H9 (cell line): ENCODE measurements at regions not wholly inside any gene's neighbourhood (a gene's known extent, or its start where the extent isn't known, plus 50 kb on each side); places are given as distances from the start of the nearest gene placed in this dataset.
A peak's percentile ranks its signal among the peaks of the same experiment; 100 is the strongest.

ENCODE experiments used
- DNase-seq: peaks from one replicate; pipeline ENCODE4 v3.0.0-alpha.2; 2017
- H2AFZ ChIP-seq: one replicate; pipeline ENCODE4 v1.6.1; 2013; ENCODE audit warnings: mild to moderate bottlenecking, low read length, control low read depth, moderate library complexity
- H2AK5ac ChIP-seq: 2 replicates; pipeline ENCODE4 v1.6.1; 2013; ENCODE audit warnings: low read length, control low read depth, mixed read lengths; ENCODE audit not compliant: insufficient read length
- H2BK120ac ChIP-seq: one replicate; pipeline ENCODE4 v1.6.1; 2013; ENCODE audit warnings: low read depth, mild to moderate bottlenecking, low read length, control low read depth, inconsistent platforms; ENCODE audit not compliant: poor library complexity, severe bottlenecking
- H2BK12ac ChIP-seq: 2 replicates; pipeline ENCODE4 v1.6.1; 2013; ENCODE audit warnings: low read length, control low read depth, mixed read lengths, low read depth; ENCODE audit not compliant: insufficient read length
- H2BK15ac ChIP-seq: 2 replicates; pipeline ENCODE4 v1.6.1; 2013; ENCODE audit warnings: low read depth, low read length, control low read depth
- H2BK20ac ChIP-seq: one replicate; pipeline ENCODE4 v1.6.1; 2013; ENCODE audit warnings: low read depth, mild to moderate bottlenecking, low read length, control low read depth, inconsistent platforms; ENCODE audit not compliant: poor library complexity, severe bottlenecking
- H2BK5ac ChIP-seq: 2 replicates; pipeline ENCODE4 v1.6.1; 2013; ENCODE audit warnings: low read length, control low read depth, mixed read lengths; ENCODE audit not compliant: insufficient read length
- H3K14ac ChIP-seq: 2 replicates; pipeline ENCODE4 v1.6.1; 2013; ENCODE audit warnings: low read length, control low read depth; ENCODE audit not compliant: insufficient read depth
- H3K18ac ChIP-seq: 2 replicates; pipeline ENCODE4 v1.6.1; 2013; ENCODE audit warnings: low read depth, mild to moderate bottlenecking, mixed read lengths, low read length, control low read depth; ENCODE audit not compliant: insufficient read length
- H3K23ac ChIP-seq: 2 replicates; pipeline ENCODE4 v1.6.1; 2013; ENCODE audit warnings: low read length, control low read depth, mixed read lengths, low read depth; ENCODE audit not compliant: insufficient read length
- H3K23me2 ChIP-seq: 2 replicates; pipeline ENCODE4 v1.6.1; 2013; ENCODE audit warnings: low read depth, mild to moderate bottlenecking, mixed read lengths, low read length, control low read depth; ENCODE audit not compliant: insufficient read length, poor library complexity, severe bottlenecking
- H3K27ac ChIP-seq: 2 replicates; pipeline ENCODE4 v1.5.1; 2013; ENCODE audit warnings: low read length, control low read depth, mixed read lengths, low read depth; ENCODE audit not compliant: insufficient read length
- H3K27me3 ChIP-seq: 2 replicates; pipeline ENCODE4 v1.6.1; 2013; ENCODE audit warnings: low read length, control low read depth, inconsistent platforms; ENCODE audit not compliant: insufficient read depth
- H3K4ac ChIP-seq: 2 replicates; pipeline ENCODE4 v1.6.1; 2013; ENCODE audit warnings: low read depth, mild to moderate bottlenecking, control low read depth, inconsistent platforms, low read length, moderate library complexity
- H3K4me1 ChIP-seq: 2 replicates; pipeline ENCODE4 v1.6.1; 2013; ENCODE audit warnings: low read length, control low read depth, inconsistent platforms; ENCODE audit not compliant: insufficient read depth
- H3K4me2 ChIP-seq: 2 replicates; pipeline ENCODE4 v1.6.1; 2013; ENCODE audit warnings: low read length, control low read depth, mixed read lengths; ENCODE audit not compliant: insufficient read length, insufficient read depth
- H3K56ac ChIP-seq: 2 replicates; pipeline ENCODE4 v1.6.1; 2013; ENCODE audit warnings: low read depth, mild to moderate bottlenecking, mixed read lengths, low read length, control low read depth; ENCODE audit not compliant: insufficient read length
- H3K79me1 ChIP-seq: 2 replicates; pipeline ENCODE4 v1.6.1; 2013; ENCODE audit warnings: low read depth, mild to moderate bottlenecking, moderate library complexity, low read length, control low read depth, inconsistent platforms; ENCODE audit not compliant: insufficient read depth, poor library complexity, severe bottlenecking
- H3K79me2 ChIP-seq: 2 replicates; pipeline ENCODE4 v1.6.1; 2013; ENCODE audit warnings: low read length, control low read depth, inconsistent platforms; ENCODE audit not compliant: insufficient read depth
- H3K9ac ChIP-seq: 2 replicates; pipeline ENCODE4 v1.6.1; 2013; ENCODE audit warnings: low read length, control low read depth, mixed read lengths; ENCODE audit not compliant: insufficient read length; ENCODE audit errors: extremely low read depth
- H3K9me3 ChIP-seq: one replicate; pipeline ENCODE4 v1.6.1; 2013; ENCODE audit warnings: low read depth, low read length, inconsistent platforms; ENCODE audit not compliant: control insufficient read depth
- H3T11ph ChIP-seq: one replicate; pipeline ENCODE4 v1.6.1; 2013; ENCODE audit warnings: mild to moderate bottlenecking, low read length, control low read depth, inconsistent platforms
- H4K20me1 ChIP-seq: one replicate; pipeline ENCODE4 v1.6.1; 2013; ENCODE audit not compliant: control insufficient read depth, insufficient read length, insufficient read depth
- H4K5ac ChIP-seq: 2 replicates; pipeline ENCODE4 v1.6.1; 2013; ENCODE audit warnings: low read depth, mild to moderate bottlenecking, mixed read lengths, low read length, control low read depth; ENCODE audit not compliant: insufficient read length
- H4K8ac ChIP-seq: replicated peaks from 2 replicates; pipeline ENCODE4 v1.6.1; 2013; ENCODE audit warnings: low read length, control low read depth, mixed read lengths, low read depth; ENCODE audit not compliant: insufficient read length
- H4K91ac ChIP-seq: 2 replicates; pipeline ENCODE4 v1.6.1; 2013; ENCODE audit warnings: low read depth, mild to moderate bottlenecking, moderate library complexity, mixed read lengths, low read length, control low read depth; ENCODE audit not compliant: insufficient read length
- H3K27ac Mint-ChIP-seq, 3 experiments: 2 replicates in 2 of 3; 3 replicates in 1 of 3; pipeline ENCODE4 v1.8.0; 2020 to 2021; ENCODE audit warnings: mixed read lengths in 3 of 3, mild to moderate bottlenecking in 1 of 3, moderate library complexity in 1 of 3
- H3K27me3 Mint-ChIP-seq: 2 replicates; pipeline ENCODE4 v1.8.0; 2021; ENCODE audit warnings: low read depth, mild to moderate bottlenecking, moderate library complexity, mixed read lengths
- H3K36me3 Mint-ChIP-seq, 3 experiments: 2 replicates in 2 of 3; 3 replicates in 1 of 3; pipeline ENCODE4 v1.8.0; 2020 to 2021; ENCODE audit warnings: low read depth in 3 of 3, mixed read lengths in 3 of 3; ENCODE audit not compliant: insufficient read depth in 1 of 3
- H3K4me1 Mint-ChIP-seq, 2 experiments: 2 replicates each; pipeline ENCODE4 v1.8.0; 2020; ENCODE audit warnings: mixed read lengths in 2 of 2
- H3K4me3 Mint-ChIP-seq, 2 experiments: 2 replicates in 1 of 2; 3 replicates in 1 of 2; pipeline ENCODE4 v1.8.0; 2020 to 2021; ENCODE audit warnings: mild to moderate bottlenecking in 2 of 2, mixed read lengths in 2 of 2, moderate library complexity in 1 of 2
- H3K9me3 Mint-ChIP-seq, 2 experiments: 2 replicates in 1 of 2; 3 replicates in 1 of 2; pipeline ENCODE4 v1.8.0; 2020; ENCODE audit warnings: mild to moderate bottlenecking in 2 of 2, mixed read lengths in 2 of 2, moderate library complexity in 1 of 2
- WGBS: extraction: QIAGEN DNeasy Blood & Tissue Kit; methylation state at CpG from one replicate; pipeline ENCODE4 v1.1.7; 2013; ENCODE audit warnings: missing lambda C conversion rate, low lambda C conversion rate, mixed read lengths; ENCODE audit not compliant: insufficient read length; ENCODE audit errors: extremely low coverage; 5-methylcytosine and 5-hydroxymethylcytosine counted together
- TF ChIP-seq, protein P1 (sequence below): fragments of 200-600 bp; sonication (generic); conservative IDR thresholded peaks from 3 replicates; pipeline ENCODE4 v1.8.0; 2021; ENCODE audit warnings: antibody characterized with exemption, mild to moderate bottlenecking

DNA sequence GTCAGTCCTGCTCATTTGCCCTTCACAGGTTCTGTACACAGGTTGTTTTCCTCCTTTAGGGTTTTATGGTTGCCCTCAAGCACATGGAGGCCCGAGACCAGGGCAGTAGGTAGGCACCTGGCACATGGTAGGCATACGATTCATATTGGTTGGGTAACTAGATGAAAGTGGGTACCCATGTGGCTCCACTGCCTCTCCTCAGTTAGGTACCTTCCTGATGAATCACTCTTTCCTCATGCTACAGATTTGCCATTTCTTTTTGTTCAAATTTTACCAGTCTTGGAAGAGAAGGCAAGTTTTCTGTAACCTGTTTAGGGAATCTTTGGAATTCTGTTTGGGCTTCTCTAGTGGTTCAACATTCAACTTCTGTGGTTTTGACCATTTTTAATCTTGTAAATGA is 121.3 kb downstream of the FHIP1A start:
- Histone ChIP-seq H3K14ac (no peak overlapping the region), H2BK20ac (no peak overlapping the region), H2BK15ac (no peak overlapping the region), H3K18ac (no peak overlapping the region), H2BK12ac (no peak overlapping the region), H2AFZ (no peak overlapping the region), H3K27ac (no peak overlapping the region), H3K79me1 (no peaks in the 10 kb centered on the region), H3K27me3 (no peaks in the 10 kb centered on the region), H4K5ac (no peak overlapping the region), H2AK5ac (no peak overlapping the region), H3K9me3 (no peaks in the 10 kb centered on the region), H3K23ac (no peak overlapping the region), H3K79me2 (no peaks in the 10 kb centered on the region), H2BK120ac (no peak overlapping the region), H3K4me2 (no peak overlapping the region), H3K9ac (no peak overlapping the region), H3K4me1 (peaks cover 2% of the 10 kb centered on the region; the same call in 1 of the 2 replicates), H3K56ac (no peak overlapping the region), H3K4ac (no peak overlapping the region), H3T11ph (no peak overlapping the region), H4K20me1 (no peaks in the 10 kb centered on the region), H2BK5ac (no peak overlapping the region), H4K91ac (no peak overlapping the region), H4K8ac (no peak overlapping the region), H3K23me2 (no peaks in the 10 kb centered on the region)
- no peaks in the 10 kb centered on the region for H3K27me3 Mint-ChIP-seq
- peaks cover 8 to 19% (median 10%) of the 10 kb centered on the region in 3 experiments for H3K36me3 Mint-ChIP-seq
- TF ChIP-seq, protein P1, sequence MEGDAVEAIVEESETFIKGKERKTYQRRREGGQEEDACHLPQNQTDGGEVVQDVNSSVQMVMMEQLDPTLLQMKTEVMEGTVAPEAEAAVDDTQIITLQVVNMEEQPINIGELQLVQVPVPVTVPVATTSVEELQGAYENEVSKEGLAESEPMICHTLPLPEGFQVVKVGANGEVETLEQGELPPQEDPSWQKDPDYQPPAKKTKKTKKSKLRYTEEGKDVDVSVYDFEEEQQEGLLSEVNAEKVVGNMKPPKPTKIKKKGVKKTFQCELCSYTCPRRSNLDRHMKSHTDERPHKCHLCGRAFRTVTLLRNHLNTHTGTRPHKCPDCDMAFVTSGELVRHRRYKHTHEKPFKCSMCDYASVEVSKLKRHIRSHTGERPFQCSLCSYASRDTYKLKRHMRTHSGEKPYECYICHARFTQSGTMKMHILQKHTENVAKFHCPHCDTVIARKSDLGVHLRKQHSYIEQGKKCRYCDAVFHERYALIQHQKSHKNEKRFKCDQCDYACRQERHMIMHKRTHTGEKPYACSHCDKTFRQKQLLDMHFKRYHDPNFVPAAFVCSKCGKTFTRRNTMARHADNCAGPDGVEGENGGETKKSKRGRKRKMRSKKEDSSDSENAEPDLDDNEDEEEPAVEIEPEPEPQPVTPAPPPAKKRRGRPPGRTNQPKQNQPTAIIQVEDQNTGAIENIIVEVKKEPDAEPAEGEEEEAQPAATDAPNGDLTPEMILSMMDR = no peak
- peaks cover 11 to 14% of the 10 kb centered on the region in 2 experiments for H3K9me3 Mint-ChIP-seq
- DNase-seq = no peak
- WGBS = no CpG with 5 or more reads among the region's 2 CpGs
- peaks cover 14 to 30% of the 10 kb centered on the region in 2 experiments for H3K4me1 Mint-ChIP-seq
- peak overlapping the region in 1 of 3 experiments; percentile 11; a peak in 1 of 7 replicates for H3K27ac Mint-ChIP-seq
- no peak overlapping the region for H3K4me3 Mint-ChIP-seq
